Anterior cingulate cortex (tissue), 58 donors: ENCODE measurements at regions not wholly inside any gene's neighbourhood (a gene's known extent, or its start where the extent isn't known, plus 50 kb on each side); places are given as distances from the start of the nearest gene placed in this dataset.

Source experiments
- DNase-seq, 58 donors: peaks; one replicate each; lab custom pipeline; 2025; lab: John Stamatoyannopoulos, UW

- DNase-seq, result no peak
Observed at GRCh38 chr1:173417563-173417962, 59.6 kb upstream of the PRDX6 start.

- DNase-seq, result no peak
Observed at GRCh38 chr1:173418107-173418985, 58.8 kb upstream of the PRDX6 start.

- peak in 30 of 58 donors; percentile 1 to 59 (median 16) for DNase-seq
Observed at GRCh38 chr1:173420330-173420806, 56.8 kb upstream of the PRDX6 start.

- DNase-seq, result no peak
Observed at GRCh38 chr1:173421286-173421685, 55.8 kb upstream of the PRDX6 start.

GRCh38 chr1:173421789-173422188 is 55.3 kb upstream of the PRDX6 start:
- no peak for DNase-seq

GRCh38 chr1:173422456-173422976 is 54.6 kb upstream of the PRDX6 start:
- DNase-seq, result no peak

- no peak for DNase-seq
Observed at GRCh38 chr1:173423291-173423690, 53.8 kb upstream of the PRDX6 start.

- no peak for DNase-seq
Observed at GRCh38 chr1:173424143-173424542, 53.0 kb upstream of the PRDX6 start.

GRCh38 chr1:173424782-173425407 is 52.2 kb upstream of the PRDX6 start:
- DNase-seq, result no peak

GRCh38 chr1:173426057-173426456 is 51.1 kb upstream of the PRDX6 start:
- no peak for DNase-seq

- DNase-seq, result no peak
Observed at GRCh38 chr1:173427146-173428054, 49.7 kb upstream of the PRDX6 start.
